ENCODE measurements at regions not wholly inside any gene's neighbourhood (a gene's known extent, or its start where the extent isn't known, plus 50 kb on each side); places are given as distances from the start of the nearest gene placed in this dataset.
"Not testable (repeated sequence)": the region's sequence is repeated elsewhere in the genome, so short reads cannot be mapped to it uniquely, and the experiment has no call there.

DNA sequence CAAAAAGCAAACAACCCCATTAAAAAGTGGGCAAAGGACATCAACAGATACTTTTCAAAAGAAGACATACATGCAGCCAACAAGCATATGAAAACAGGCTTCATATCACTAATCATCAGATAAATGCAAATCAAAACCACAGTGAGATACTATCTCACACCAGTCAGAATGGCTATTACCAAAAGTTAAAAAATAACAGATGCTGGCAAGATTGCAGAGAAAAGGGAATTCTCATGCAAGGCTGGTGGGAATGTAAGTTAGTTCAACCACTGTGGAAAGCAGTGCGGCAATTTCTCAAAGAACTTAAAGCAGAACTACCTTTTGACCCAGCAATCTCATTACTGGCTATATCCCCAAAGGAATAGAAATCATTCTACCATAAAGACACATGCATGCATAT lies 260.8 kb downstream of the C11orf87 start:
- H3K4me1 Mint-ChIP-seq; H3K36me3 ChIP-seq (ENCODE audit: control insufficient read depth in 2 of 2, extremely low read depth in 1 of 2, insufficient read depth in 1 of 2, low read length in 1 of 2); H3K4me3 ChIP-seq (ENCODE audit: control insufficient read depth in 1 of 2, extremely low read depth in 1 of 2, low read length in 1 of 2); CTCF ChIA-PET; H3K27ac ChIP-seq (ENCODE audit: low read length); ATAC-seq (replicated peaks in 1 of 4); H3K27me3 ChIP-seq (replicated peaks in 1 of 2; ENCODE audit: control insufficient read depth in 2 of 2, extremely low read depth in 1 of 2, insufficient read depth in 2 of 2, low read length in 1 of 2); H3K27ac Mint-ChIP-seq; H3K36me3 Mint-ChIP-seq; H3K4me3 Mint-ChIP-seq; H3K27me3 Mint-ChIP-seq; DNase-seq; H3K9me3 ChIP-seq; POLR2A ChIA-PET; H3K9me3 Mint-ChIP-seq; H3K4me1 ChIP-seq (ENCODE audit: control insufficient read depth in 1 of 2, extremely low read depth in 1 of 2, insufficient read depth in 2 of 2, low read length in 2 of 2): not testable (repeated sequence)
- no CpG with 5 or more reads among the region's 1 CpG for WGBS (ENCODE audit: insufficient coverage)

GRCh38 chr11:109695696-109696095 lies 273.7 kb downstream of the C11orf87 start:
- Histone ChIP-seq H3K9me3 (no peaks in the 10 kb centered on the region), H3K27ac (ENCODE audit: low read length) (no peak overlapping the region), H3K4me1 (ENCODE audit: control insufficient read depth in 1 of 2, extremely low read depth in 1 of 2, insufficient read depth in 2 of 2, low read length in 2 of 2) (no peaks in the 10 kb centered on the region), H3K27me3 (replicated peaks in 1 of 2; ENCODE audit: control insufficient read depth in 2 of 2, extremely low read depth in 1 of 2, insufficient read depth in 2 of 2, low read length in 1 of 2) (peaks cover 0 to 7% of the 10 kb centered on the region in 2 experiments), H3K36me3 (ENCODE audit: control insufficient read depth in 2 of 2, extremely low read depth in 1 of 2, insufficient read depth in 1 of 2, low read length in 1 of 2) (no peaks in the 10 kb centered on the region), H3K4me3 (ENCODE audit: control insufficient read depth in 1 of 2, extremely low read depth in 1 of 2, low read length in 1 of 2) (no peak overlapping the region)
- POLR2A ChIA-PET: no interaction called here
- H3K9me3 Mint-ChIP-seq: peaks cover 16 to 40% (median 25%) of the 10 kb centered on the region in 3 donors
- no peak overlapping the region for H3K27ac Mint-ChIP-seq
- WGBS (ENCODE audit: insufficient coverage): 48% methylated on average over 4 of the region's 4 CpGs
- no peaks in the 10 kb centered on the region for H3K36me3 Mint-ChIP-seq
- no peaks in the 10 kb centered on the region for H3K4me1 Mint-ChIP-seq
- no peak overlapping the region for H3K4me3 Mint-ChIP-seq
- ATAC-seq (replicated peaks in 1 of 4): no peak
- CTCF ChIA-PET: no interaction called here
- no peaks in the 10 kb centered on the region for H3K27me3 Mint-ChIP-seq
- DNase-seq: no peak

DNA sequence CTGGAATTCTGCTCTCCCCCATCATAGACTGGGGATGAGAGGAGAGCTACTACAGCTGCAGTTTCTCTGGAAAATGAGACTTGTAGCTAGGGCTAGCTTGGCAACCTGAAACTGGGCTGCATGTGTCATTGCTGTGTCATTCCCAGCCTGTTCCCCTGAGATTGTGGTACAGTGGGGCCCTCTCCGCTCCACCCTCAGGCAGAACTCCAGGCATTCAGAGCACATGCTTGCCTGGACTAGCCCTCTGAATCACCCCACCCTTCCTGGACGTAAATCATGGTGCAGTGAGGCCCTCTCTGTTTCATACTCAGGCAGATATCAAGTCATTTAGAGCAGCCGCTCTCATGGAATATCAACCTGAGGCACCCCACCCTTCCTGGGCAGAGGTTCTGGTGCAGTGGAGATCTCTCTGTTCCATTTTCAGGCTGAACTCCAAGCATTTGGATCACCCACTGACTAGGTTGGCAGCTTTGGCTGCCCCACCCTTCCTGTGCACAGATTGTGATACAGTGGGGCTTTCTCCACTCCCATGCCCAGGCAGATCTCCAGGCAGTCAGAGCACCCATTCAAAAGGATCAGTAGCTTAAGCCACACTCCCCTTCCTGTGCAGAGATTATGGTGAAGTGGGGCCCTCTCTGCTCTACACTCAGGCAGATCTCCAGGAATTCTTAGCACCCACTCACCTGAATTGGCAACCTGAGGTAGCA lies 274.4 kb downstream of the C11orf87 start:
- POLR2A ChIA-PET: no interaction called here
- Histone ChIP-seq H3K4me1 (ENCODE audit: control insufficient read depth in 1 of 2, extremely low read depth in 1 of 2, insufficient read depth in 2 of 2, low read length in 2 of 2) (no peaks in the 10 kb centered on the region), H3K9me3 (no peaks in the 10 kb centered on the region), H3K27me3 (replicated peaks in 1 of 2; ENCODE audit: control insufficient read depth in 2 of 2, extremely low read depth in 1 of 2, insufficient read depth in 2 of 2, low read length in 1 of 2) (peaks cover 0 to 7% of the 10 kb centered on the region in 2 experiments), H3K27ac (ENCODE audit: low read length) (no peak overlapping the region), H3K4me3 (ENCODE audit: control insufficient read depth in 1 of 2, extremely low read depth in 1 of 2, low read length in 1 of 2) (no peak overlapping the region), H3K36me3 (ENCODE audit: control insufficient read depth in 2 of 2, extremely low read depth in 1 of 2, insufficient read depth in 1 of 2, low read length in 1 of 2) (no peaks in the 10 kb centered on the region)
- no peak for DNase-seq
- no peak for ATAC-seq (replicated peaks in 1 of 4)
- Mint-ChIP-seq H3K27ac (no peak overlapping the region), H3K27me3 (no peaks in the 10 kb centered on the region), H3K9me3 (peaks cover 16 to 42% (median 25%) of the 10 kb centered on the region in 3 donors), H3K4me3 (no peak overlapping the region), H3K4me1 (no peaks in the 10 kb centered on the region), H3K36me3 (no peaks in the 10 kb centered on the region)
- WGBS (ENCODE audit: insufficient coverage): 56% methylated on average over 3 of the region's 3 CpGs
- CTCF ChIA-PET: no interaction called here

- CTCF ChIA-PET: no interaction called here
- no peaks in the 10 kb centered on the region for H3K27me3 Mint-ChIP-seq
- WGBS (ENCODE audit: insufficient coverage): 50% methylated on average over 1 of the region's 4 CpGs
- H3K4me1 Mint-ChIP-seq: no peaks in the 10 kb centered on the region
- no peaks in the 10 kb centered on the region for H3K36me3 ChIP-seq (ENCODE audit: control insufficient read depth in 2 of 2, extremely low read depth in 1 of 2, insufficient read depth in 1 of 2, low read length in 1 of 2)
- no peak overlapping the region for H3K4me3 ChIP-seq (ENCODE audit: control insufficient read depth in 1 of 2, extremely low read depth in 1 of 2, low read length in 1 of 2)
- H3K27ac Mint-ChIP-seq: no peak overlapping the region
- peaks cover 0 to 7% of the 10 kb centered on the region in 2 experiments for H3K27me3 ChIP-seq (replicated peaks in 1 of 2; ENCODE audit: control insufficient read depth in 2 of 2, extremely low read depth in 1 of 2, insufficient read depth in 2 of 2, low read length in 1 of 2)
- no peak for ATAC-seq (replicated peaks in 1 of 4)
- H3K27ac ChIP-seq (ENCODE audit: low read length): no peak overlapping the region
- peaks cover 16 to 42% (median 25%) of the 10 kb centered on the region in 3 donors for H3K9me3 Mint-ChIP-seq
- POLR2A ChIA-PET: no interaction called here
- DNase-seq: peak in 1 of 35 experiments; percentile 4
- H3K9me3 ChIP-seq: no peaks in the 10 kb centered on the region
- no peak overlapping the region for H3K4me3 Mint-ChIP-seq
- H3K36me3 Mint-ChIP-seq: no peaks in the 10 kb centered on the region
- H3K4me1 ChIP-seq (ENCODE audit: control insufficient read depth in 1 of 2, extremely low read depth in 1 of 2, insufficient read depth in 2 of 2, low read length in 2 of 2): no peaks in the 10 kb centered on the region
These were observed 275.3 kb downstream of the C11orf87 start for GRCh38 chr11:109697140-109697843.

- no peaks in the 10 kb centered on the region for H3K27me3 Mint-ChIP-seq
- Histone ChIP-seq H3K27me3 (replicated peaks in 1 of 2; ENCODE audit: control insufficient read depth in 2 of 2, extremely low read depth in 1 of 2, insufficient read depth in 2 of 2, low read length in 1 of 2) (peaks cover 0 to 7% of the 10 kb centered on the region in 2 experiments), H3K9me3 (no peaks in the 10 kb centered on the region), H3K27ac (ENCODE audit: low read length) (no peak overlapping the region), H3K4me1 (ENCODE audit: control insufficient read depth in 1 of 2, extremely low read depth in 1 of 2, insufficient read depth in 2 of 2, low read length in 2 of 2) (no peaks in the 10 kb centered on the region), H3K36me3 (ENCODE audit: control insufficient read depth in 2 of 2, extremely low read depth in 1 of 2, insufficient read depth in 1 of 2, low read length in 1 of 2) (no peaks in the 10 kb centered on the region), H3K4me3 (ENCODE audit: control insufficient read depth in 1 of 2, extremely low read depth in 1 of 2, low read length in 1 of 2) (no peak overlapping the region)
- ChIA-PET CTCF (no interaction called here), POLR2A (no interaction called here)
- peaks cover 20 to 42% (median 25%) of the 10 kb centered on the region in 3 donors for H3K9me3 Mint-ChIP-seq
- H3K27ac Mint-ChIP-seq: no peak overlapping the region
- no peak for DNase-seq
- H3K4me1 Mint-ChIP-seq: no peaks in the 10 kb centered on the region
- no peaks in the 10 kb centered on the region for H3K36me3 Mint-ChIP-seq
- ATAC-seq (replicated peaks in 1 of 4): no peak
- H3K4me3 Mint-ChIP-seq: no peak overlapping the region
These were observed 276.2 kb downstream of the C11orf87 start for GRCh38 chr11:109698237-109698636.

- no peak for DNase-seq
- no CpG with 5 or more reads among the region's 4 CpGs for WGBS (ENCODE audit: insufficient coverage)
- H3K4me1 ChIP-seq (ENCODE audit: control insufficient read depth in 1 of 2, extremely low read depth in 1 of 2, insufficient read depth in 2 of 2, low read length in 2 of 2): no peaks in the 10 kb centered on the region
These were observed 282.4 kb downstream of the C11orf87 start for GRCh38 chr11:109704432-109704831.

More at GRCh38 chr11:109704432-109704831, 282.4 kb downstream of the C11orf87 start:
- Mint-ChIP-seq H3K36me3 (no peaks in the 10 kb centered on the region), H3K27ac (no peak overlapping the region), H3K27me3 (no peaks in the 10 kb centered on the region), H3K4me1 (no peaks in the 10 kb centered on the region), H3K4me3 (no peak overlapping the region), H3K9me3 (peaks cover 3 to 7% (median 7%) of the 10 kb centered on the region in 3 donors)
- POLR2A ChIA-PET: no interaction called here
- H3K27ac ChIP-seq (ENCODE audit: low read length): no peak overlapping the region
- H3K36me3 ChIP-seq (ENCODE audit: control insufficient read depth in 2 of 2, extremely low read depth in 1 of 2, insufficient read depth in 1 of 2, low read length in 1 of 2): no peaks in the 10 kb centered on the region
- ATAC-seq (replicated peaks in 1 of 4): no peak
- H3K9me3 ChIP-seq: no peaks in the 10 kb centered on the region
- H3K4me3 ChIP-seq (ENCODE audit: control insufficient read depth in 1 of 2, extremely low read depth in 1 of 2, low read length in 1 of 2): no peak overlapping the region
- H3K27me3 ChIP-seq (replicated peaks in 1 of 2; ENCODE audit: control insufficient read depth in 2 of 2, extremely low read depth in 1 of 2, insufficient read depth in 2 of 2, low read length in 1 of 2): no peaks in the 10 kb centered on the region
- CTCF ChIA-PET: no interaction called here

Data from T-cell (primary cell).